GM19397 (cell line): ENCODE measurements at regions not wholly inside any gene's neighbourhood (a gene's known extent, or its start where the extent isn't known, plus 50 kb on each side); places are given as distances from the start of the nearest gene placed in this dataset.
"Not testable (repeated sequence)": the region's sequence is repeated elsewhere in the genome, so short reads cannot be mapped to it uniquely, and the experiment has no call there.

Source experiments
- ATAC-seq: cut with Tn5 transposase; IDR thresholded peaks from one replicate; pipeline ENCODE4 v1.9.1; 2021; ENCODE audit warnings: mild to moderate bottlenecking, moderate library complexity; ENCODE audit not compliant: unreplicated experiment

GRCh38 chr1:157410457-157410856 lies 141.9 kb downstream of the FCRL5 start:
- no peak for ATAC-seq

GRCh38 chr1:157409927-157410326 lies 142.4 kb downstream of the FCRL5 start:
- ATAC-seq = no peak

- no peak for ATAC-seq
Observed at GRCh38 chr1:157407917-157408525, 144.3 kb downstream of the FCRL5 start.

- no peak for ATAC-seq
Observed at GRCh38 chr1:157407367-157407766, 144.9 kb downstream of the FCRL5 start.

- ATAC-seq = no peak
Observed at GRCh38 chr1:157405662-157406061, 146.7 kb downstream of the FCRL5 start.

GRCh38 chr1:157404614-157405013 lies 147.7 kb downstream of the FCRL5 start:
- ATAC-seq = no peak

- ATAC-seq = peak; percentile 24
Observed at GRCh38 chr1:157404063-157404501, 148.2 kb downstream of the FCRL5 start.

- ATAC-seq = peak; percentile 18
Observed at GRCh38 chr1:157403608-157404007, 148.7 kb downstream of the FCRL5 start.

GRCh38 chr1:157403203-157403602 lies 149.1 kb downstream of the FCRL5 start:
- ATAC-seq = peak; percentile 67

GRCh38 chr1:157400766-157401165 lies 151.5 kb downstream of the FCRL5 start:
- ATAC-seq = no peak

- peak; percentile 53 for ATAC-seq
Observed at GRCh38 chr1:157399984-157400382, 152.3 kb downstream of the FCRL5 start.

- ATAC-seq = no peak
Observed at GRCh38 chr1:157399343-157399983, 152.9 kb downstream of the FCRL5 start.

GRCh38 chr1:157390651-157391050 lies 161.7 kb downstream of the FCRL5 start:
- ATAC-seq = no peak

- ATAC-seq = no peak
Observed at GRCh38 chr1:157388057-157388456, 164.3 kb downstream of the FCRL5 start.

- no peak for ATAC-seq
Observed at GRCh38 chr1:157384258-157384657, 168.1 kb downstream of the FCRL5 start.

GRCh38 chr1:157382351-157382750 lies 170.0 kb downstream of the FCRL5 start:
- ATAC-seq = no peak

GRCh38 chr1:157380523-157380922 lies 171.8 kb downstream of the FCRL5 start:
- no peak for ATAC-seq

- ATAC-seq = not testable (repeated sequence)
Observed at GRCh38 chr1:157377280-157377713, 175.0 kb downstream of the FCRL5 start.

- no peak for ATAC-seq
Observed at GRCh38 chr1:157376681-157377080, 175.6 kb downstream of the FCRL5 start.

GRCh38 chr1:157372311-157372710 lies 180.0 kb downstream of the FCRL5 start:
- ATAC-seq = not testable (repeated sequence)

GRCh38 chr1:157371826-157372225 lies 180.5 kb downstream of the FCRL5 start:
- ATAC-seq = no peak

GRCh38 chr1:157371221-157371620 lies 181.1 kb downstream of the FCRL5 start:
- ATAC-seq = no peak

GRCh38 chr1:157370698-157371097 lies 181.6 kb downstream of the FCRL5 start:
- ATAC-seq = no peak
